SK-N-SH (cell line): ENCODE measurements at regions not wholly inside any gene's neighbourhood (a gene's known extent, or its start where the extent isn't known, plus 50 kb on each side); places are given as distances from the start of the nearest gene placed in this dataset.
"Not testable (repeated sequence)": the region's sequence is repeated elsewhere in the genome, so short reads cannot be mapped to it uniquely, and the experiment has no call there.

Experiments
- CTCF ChIP-seq: fragments of 200-600 bp; sonication (generic); IDR thresholded peaks from 2 replicates; pipeline ENCODE4 v1.6.1; 2017; ENCODE audit warnings: antibody characterized with exemption, mild to moderate bottlenecking, moderate library complexity
- RAD21 ChIP-seq: IDR thresholded peaks from 2 replicates; pipeline ENCODE4 v1.6.1; 2012; ENCODE audit warnings: mild to moderate bottlenecking, low read length
- REST ChIP-seq: IDR thresholded peaks from 2 replicates; pipeline ENCODE4 v1.6.1; 2012; ENCODE audit warnings: mild to moderate bottlenecking, low read depth, low read length, moderate library complexity
- RFX5 ChIP-seq: IDR thresholded peaks from 2 replicates; pipeline ENCODE4 v1.6.1; 2012; ENCODE audit warnings: mild to moderate bottlenecking, improper control_type of control experiment, low read length

- not testable (repeated sequence) for TF ChIP-seq RAD21, RFX5, REST, CTCF
These were observed 5387.6 kb upstream of the TPTE start for GRCh38 chr21:5133824-5134223.
